ENCODE measurements at regions not wholly inside any gene's neighbourhood (a gene's known extent, or its start where the extent isn't known, plus 50 kb on each side); places are given as distances from the start of the nearest gene placed in this dataset.
"Not testable (repeated sequence)": the region's sequence is repeated elsewhere in the genome, so short reads cannot be mapped to it uniquely, and the experiment has no call there.

DNA sequence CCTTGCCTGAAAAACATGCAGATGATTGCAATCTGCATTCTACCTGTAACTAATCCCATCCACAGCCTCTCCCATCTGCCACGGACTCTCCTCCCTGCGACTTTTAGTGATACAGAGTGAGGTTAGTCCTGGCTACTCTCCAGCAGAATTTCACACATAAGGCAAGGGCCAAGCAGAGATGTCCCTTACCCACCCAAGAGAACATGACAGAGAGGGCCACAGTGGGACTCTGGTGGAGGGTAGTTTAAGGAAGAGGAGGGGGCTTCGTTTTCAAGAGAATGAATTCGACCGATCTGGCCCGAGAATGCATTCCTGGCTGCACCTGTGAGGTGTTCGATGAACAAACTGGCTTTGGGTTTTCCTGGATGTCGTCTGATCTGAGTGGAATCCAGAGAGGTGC is 87.5 kb upstream of the SIM2 start:
- ChIA-PET CTCF (interaction anchor here (1.0 to 1.1 kb wide), 2 partner anchors 14 to 19 kb away, joined by 3 to 4 read pairs; no protein-coding TSS in a partner anchor), POLR2A (no interaction called here)
- no peak for TF ChIP-seq CTCF (IDR thresholded peaks at IDR 0.05; ENCODE audit: insufficient read depth, low read length, missing control alignments)
- DNase-seq (ENCODE audit: low read depth, low spot score) = no peak
- no peak overlapping the region for H3K4me3 ChIP-seq (ENCODE audit: low read depth, low read length)

- ChIA-PET CTCF (no interaction called here), POLR2A (no interaction called here)
- no peak for DNase-seq (ENCODE audit: low read depth, low spot score)
- no peak for TF ChIP-seq CTCF (IDR thresholded peaks at IDR 0.05; ENCODE audit: insufficient read depth, low read length, missing control alignments)
- H3K4me3 ChIP-seq (ENCODE audit: low read depth, low read length) = no peak overlapping the region
Measured at GRCh38 chr21:36613059-36613458, 85.9 kb upstream of the SIM2 start.

GRCh38 chr21:36613554-36613953 is 85.4 kb upstream of the SIM2 start:
- H3K4me3 ChIP-seq (ENCODE audit: low read depth, low read length) = no peak overlapping the region
- CTCF ChIA-PET = interaction anchor here (2.0 kb wide), 1 partner anchor 17 kb away, joined by 11 read pairs; no protein-coding TSS in a partner anchor
- no peak for TF ChIP-seq CTCF (IDR thresholded peaks at IDR 0.05; ENCODE audit: insufficient read depth, low read length, missing control alignments)
- no peak for DNase-seq (ENCODE audit: low read depth, low spot score)
- POLR2A ChIA-PET = no interaction called here

GRCh38 chr21:36615274-36615964 is 83.5 kb upstream of the SIM2 start:
- H3K4me3 ChIP-seq (ENCODE audit: low read depth, low read length) = no peak overlapping the region
- ChIA-PET POLR2A (no interaction called here), CTCF (interaction anchor here (2.0 kb wide), 1 partner anchor 15 kb away, joined by 11 read pairs; no protein-coding TSS in a partner anchor)
- no peak for TF ChIP-seq CTCF (IDR thresholded peaks at IDR 0.05; ENCODE audit: insufficient read depth, low read length, missing control alignments)
- no peak for DNase-seq (ENCODE audit: low read depth, low spot score)

DNA sequence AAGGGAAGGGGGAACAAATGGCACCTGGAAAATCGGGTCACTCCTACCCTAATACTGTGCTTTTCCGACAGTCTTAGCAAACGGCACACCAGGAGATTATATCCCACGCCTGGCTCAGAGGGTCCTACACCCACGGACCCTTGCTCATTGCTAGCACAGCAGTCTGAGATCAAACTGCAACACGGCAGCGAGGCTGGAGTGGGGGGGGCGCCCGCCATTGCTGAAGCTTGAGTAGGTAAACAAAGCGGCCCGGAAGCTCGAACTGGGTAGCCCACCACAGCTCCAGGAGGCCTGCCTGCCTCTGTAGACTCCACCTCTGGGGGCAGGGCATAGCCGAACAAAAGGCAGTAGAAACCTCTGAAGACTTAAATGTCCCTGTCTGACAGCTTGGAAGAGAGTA is 82.1 kb upstream of the SIM2 start:
- CTCF ChIA-PET; DNase-seq (ENCODE audit: low read depth, low spot score); POLR2A ChIA-PET; H3K4me3 ChIP-seq (ENCODE audit: low read depth, low read length): not testable (repeated sequence)

DNA sequence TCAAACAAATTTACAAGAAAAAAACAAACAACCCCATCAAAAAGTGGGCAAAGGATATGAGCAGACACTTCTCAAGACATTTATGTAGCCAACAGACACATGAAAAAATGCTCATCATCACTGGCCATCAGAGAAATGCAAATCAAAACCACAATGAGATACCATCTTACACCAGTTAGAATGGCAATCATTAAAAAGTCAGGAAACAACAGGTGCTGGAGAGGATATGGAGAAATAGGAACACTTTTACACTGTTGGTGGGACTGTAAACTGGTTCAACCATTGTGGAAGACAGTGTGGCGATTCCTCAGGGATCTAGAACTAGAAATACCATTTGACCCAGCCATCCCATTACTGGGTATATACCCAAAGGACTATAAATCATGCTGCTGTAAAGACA is 77.1 kb upstream of the SIM2 start:
- DNase-seq (ENCODE audit: low read depth, low spot score); CTCF ChIA-PET; H3K4me3 ChIP-seq (ENCODE audit: low read depth, low read length); POLR2A ChIA-PET: not testable (repeated sequence)

DNA sequence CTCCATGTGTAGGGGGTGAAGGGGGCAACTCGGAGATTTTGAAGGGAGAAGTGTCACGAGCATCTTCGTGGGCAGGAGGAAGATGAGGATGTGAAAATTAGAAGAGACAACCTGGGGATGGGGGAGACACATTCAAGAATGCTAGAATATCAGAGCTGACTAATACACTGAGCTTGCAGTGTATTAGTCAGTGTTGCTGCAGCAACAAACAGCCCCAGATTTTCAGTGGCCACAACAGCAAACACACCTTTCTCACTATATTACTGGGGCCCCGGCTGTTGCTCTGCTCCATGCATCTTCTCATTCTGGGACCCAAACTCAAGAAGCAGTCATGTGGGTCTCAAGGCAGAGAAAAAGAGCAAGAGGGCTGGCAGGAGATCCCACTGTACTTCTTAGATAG is 74.8 kb upstream of the SIM2 start:
- TF ChIP-seq CTCF (IDR thresholded peaks at IDR 0.05; ENCODE audit: insufficient read depth, low read length, missing control alignments) = no peak
- H3K4me3 ChIP-seq (ENCODE audit: low read depth, low read length) = no peak overlapping the region
- CTCF ChIA-PET = interaction anchor here (1.9 kb wide), 1 partner anchor 13 kb away, joined by 4 read pairs; no protein-coding TSS in a partner anchor
- POLR2A ChIA-PET = no interaction called here
- DNase-seq (ENCODE audit: low read depth, low spot score) = no peak

Data from AG04449 (cell line).